ENCODE measurements at regions not wholly inside any gene's neighbourhood (a gene's known extent, or its start where the extent isn't known, plus 50 kb on each side); places are given as distances from the start of the nearest gene placed in this dataset.

GRCh38 chr10:117892681-117893220 lies 154.0 kb downstream of the RAB11FIP2 start:
- peaks cover 9% of the 10 kb centered on the region for H3K9me3 Mint-ChIP-seq
- H3K36me3 Mint-ChIP-seq (ENCODE audit: low read depth): no peaks in the 10 kb centered on the region
- no peak overlapping the region for H3K4me3 Mint-ChIP-seq
- peaks cover 6% of the 10 kb centered on the region for H3K4me1 Mint-ChIP-seq
- H3K27me3 Mint-ChIP-seq: no peaks in the 10 kb centered on the region
- intact Hi-C loops (cut with micrococcal nuclease): no loop called here
- no peak overlapping the region for H3K27ac Mint-ChIP-seq
- DNase-seq: no peak

GRCh38 chr10:117894339-117894738 lies 152.4 kb downstream of the RAB11FIP2 start:
- Mint-ChIP-seq H3K27ac (no peak overlapping the region), H3K4me3 (no peak overlapping the region), H3K4me1 (peaks cover 6% of the 10 kb centered on the region), H3K27me3 (peaks cover 1% of the 10 kb centered on the region), H3K9me3 (peaks cover 9% of the 10 kb centered on the region), H3K36me3 (ENCODE audit: low read depth) (no peaks in the 10 kb centered on the region)
- intact Hi-C loops (cut with micrococcal nuclease): no loop called here
- no peak for DNase-seq

GRCh38 chr10:117896517-117896916 lies 150.2 kb downstream of the RAB11FIP2 start:
- peaks cover 6% of the 10 kb centered on the region for H3K4me1 Mint-ChIP-seq
- intact Hi-C loops (cut with micrococcal nuclease): no loop called here
- no peak overlapping the region for H3K4me3 Mint-ChIP-seq
- peaks cover 9% of the 10 kb centered on the region for H3K9me3 Mint-ChIP-seq
- no peak for DNase-seq
- H3K27me3 Mint-ChIP-seq: peaks cover 2% of the 10 kb centered on the region
- no peaks in the 10 kb centered on the region for H3K36me3 Mint-ChIP-seq (ENCODE audit: low read depth)
- H3K27ac Mint-ChIP-seq: no peak overlapping the region

- no peak for DNase-seq
- H3K4me3 Mint-ChIP-seq: no peak overlapping the region
- H3K9me3 Mint-ChIP-seq: peaks cover 5% of the 10 kb centered on the region
- no peaks in the 10 kb centered on the region for H3K36me3 Mint-ChIP-seq (ENCODE audit: low read depth)
- no peak overlapping the region for H3K27ac Mint-ChIP-seq
- peaks cover 2% of the 10 kb centered on the region for H3K27me3 Mint-ChIP-seq
- intact Hi-C loops (cut with micrococcal nuclease): no loop called here
- H3K4me1 Mint-ChIP-seq: no peaks in the 10 kb centered on the region
These were observed 147.5 kb downstream of the RAB11FIP2 start for GRCh38 chr10:117899181-117899683.

- H3K27ac Mint-ChIP-seq: no peak overlapping the region
- no peak for DNase-seq
- peaks cover 2% of the 10 kb centered on the region for H3K27me3 Mint-ChIP-seq
These were observed 146.5 kb downstream of the RAB11FIP2 start for GRCh38 chr10:117900280-117900679.

GRCh38 chr10:117903854-117904253 lies 142.9 kb downstream of the RAB11FIP2 start:
- Mint-ChIP-seq H3K4me1 (no peaks in the 10 kb centered on the region), H3K27ac (no peak overlapping the region), H3K9me3 (no peaks in the 10 kb centered on the region), H3K36me3 (ENCODE audit: low read depth) (no peaks in the 10 kb centered on the region), H3K4me3 (no peak overlapping the region), H3K27me3 (peaks cover 7% of the 10 kb centered on the region)
- DNase-seq: no peak
- intact Hi-C loops (cut with micrococcal nuclease): no loop called here

More at GRCh38 chr10:117900280-117900679, 146.5 kb downstream of the RAB11FIP2 start:
- peaks cover 5% of the 10 kb centered on the region for H3K9me3 Mint-ChIP-seq
- intact Hi-C loops (cut with micrococcal nuclease): no loop called here
- no peaks in the 10 kb centered on the region for H3K4me1 Mint-ChIP-seq
- no peaks in the 10 kb centered on the region for H3K36me3 Mint-ChIP-seq (ENCODE audit: low read depth)
- H3K4me3 Mint-ChIP-seq: no peak overlapping the region

- no peak for DNase-seq
- Mint-ChIP-seq H3K27ac (no peak overlapping the region), H3K4me3 (no peak overlapping the region), H3K9me3 (no peaks in the 10 kb centered on the region), H3K27me3 (peaks cover 7% of the 10 kb centered on the region), H3K36me3 (ENCODE audit: low read depth) (no peaks in the 10 kb centered on the region), H3K4me1 (no peaks in the 10 kb centered on the region)
- intact Hi-C loops (cut with micrococcal nuclease): no loop called here
These were observed 141.3 kb downstream of the RAB11FIP2 start for GRCh38 chr10:117905404-117905803.

- peaks cover 21% of the 10 kb centered on the region for H3K27me3 Mint-ChIP-seq
- no peaks in the 10 kb centered on the region for H3K9me3 Mint-ChIP-seq
- no peak overlapping the region for H3K4me3 Mint-ChIP-seq
- no peak overlapping the region for H3K27ac Mint-ChIP-seq
- no peaks in the 10 kb centered on the region for H3K36me3 Mint-ChIP-seq (ENCODE audit: low read depth)
- intact Hi-C loops (cut with micrococcal nuclease): no loop called here
- DNase-seq: no peak
- H3K4me1 Mint-ChIP-seq: no peaks in the 10 kb centered on the region
These were observed 135.1 kb downstream of the RAB11FIP2 start for GRCh38 chr10:117911684-117912083.

GRCh38 chr10:117914334-117914733 lies 132.4 kb downstream of the RAB11FIP2 start:
- H3K27me3 Mint-ChIP-seq: peaks cover 18% of the 10 kb centered on the region
- no peak for DNase-seq
- intact Hi-C loops (cut with micrococcal nuclease): no loop called here
- no peaks in the 10 kb centered on the region for H3K9me3 Mint-ChIP-seq
- no peaks in the 10 kb centered on the region for H3K4me1 Mint-ChIP-seq
- H3K36me3 Mint-ChIP-seq (ENCODE audit: low read depth): no peaks in the 10 kb centered on the region
- no peak overlapping the region for H3K27ac Mint-ChIP-seq
- no peak overlapping the region for H3K4me3 Mint-ChIP-seq

- Mint-ChIP-seq H3K36me3 (ENCODE audit: low read depth) (no peaks in the 10 kb centered on the region), H3K9me3 (no peaks in the 10 kb centered on the region), H3K4me3 (no peak overlapping the region), H3K4me1 (no peaks in the 10 kb centered on the region), H3K27ac (no peak overlapping the region), H3K27me3 (peaks cover 2% of the 10 kb centered on the region)
- no peak for DNase-seq
- intact Hi-C loops (cut with micrococcal nuclease): no loop called here
These were observed 125.8 kb downstream of the RAB11FIP2 start for GRCh38 chr10:117920956-117921355.

- intact Hi-C loops (cut with micrococcal nuclease): no loop called here
- Mint-ChIP-seq H3K4me1 (no peaks in the 10 kb centered on the region), H3K9me3 (no peaks in the 10 kb centered on the region), H3K4me3 (no peak overlapping the region), H3K27ac (no peak overlapping the region), H3K27me3 (no peaks in the 10 kb centered on the region), H3K36me3 (ENCODE audit: low read depth) (no peaks in the 10 kb centered on the region)
- DNase-seq: no peak
These were observed 125.3 kb downstream of the RAB11FIP2 start for GRCh38 chr10:117921421-117921820.

GRCh38 chr10:117924820-117925219 lies 121.9 kb downstream of the RAB11FIP2 start:
- Mint-ChIP-seq H3K27ac (no peak overlapping the region), H3K9me3 (no peaks in the 10 kb centered on the region), H3K27me3 (no peaks in the 10 kb centered on the region), H3K36me3 (ENCODE audit: low read depth) (no peaks in the 10 kb centered on the region), H3K4me1 (no peaks in the 10 kb centered on the region), H3K4me3 (no peak overlapping the region)
- intact Hi-C loops (cut with micrococcal nuclease): no loop called here
- DNase-seq: no peak

GRCh38 chr10:117925369-117925768 lies 121.4 kb downstream of the RAB11FIP2 start:
- Mint-ChIP-seq H3K27ac (no peak overlapping the region), H3K4me1 (no peaks in the 10 kb centered on the region), H3K36me3 (ENCODE audit: low read depth) (no peaks in the 10 kb centered on the region), H3K4me3 (no peak overlapping the region), H3K27me3 (no peaks in the 10 kb centered on the region), H3K9me3 (no peaks in the 10 kb centered on the region)
- intact Hi-C loops (cut with micrococcal nuclease): no loop called here
- DNase-seq: no peak

GRCh38 chr10:117926491-117926890 lies 120.2 kb downstream of the RAB11FIP2 start:
- H3K36me3 Mint-ChIP-seq (ENCODE audit: low read depth): no peaks in the 10 kb centered on the region
- H3K27me3 Mint-ChIP-seq: no peaks in the 10 kb centered on the region
- H3K9me3 Mint-ChIP-seq: no peaks in the 10 kb centered on the region
- no peaks in the 10 kb centered on the region for H3K4me1 Mint-ChIP-seq
- H3K4me3 Mint-ChIP-seq: no peak overlapping the region
- intact Hi-C loops (cut with micrococcal nuclease): no loop called here
- no peak for DNase-seq
- no peak overlapping the region for H3K27ac Mint-ChIP-seq

- no peaks in the 10 kb centered on the region for H3K9me3 Mint-ChIP-seq
- no peaks in the 10 kb centered on the region for H3K4me1 Mint-ChIP-seq
- intact Hi-C loops (cut with micrococcal nuclease): no loop called here
- H3K36me3 Mint-ChIP-seq (ENCODE audit: low read depth): no peaks in the 10 kb centered on the region
- H3K4me3 Mint-ChIP-seq: no peak overlapping the region
- H3K27ac Mint-ChIP-seq: no peak overlapping the region
- H3K27me3 Mint-ChIP-seq: no peaks in the 10 kb centered on the region
- DNase-seq: no peak
These were observed 119.4 kb downstream of the RAB11FIP2 start for GRCh38 chr10:117927332-117927731.

Measured in activated CD4-positive, alpha-beta T cell treated with anti-CD3 and anti-CD28 coated beads, Interleukin-2, amount 10 ng/mL, durations not matched to agents 24 days and 14 days (primary cell).